ENCODE measurements at regions not wholly inside any gene's neighbourhood (a gene's known extent, or its start where the extent isn't known, plus 50 kb on each side); places are given as distances from the start of the nearest gene placed in this dataset.

DNA sequence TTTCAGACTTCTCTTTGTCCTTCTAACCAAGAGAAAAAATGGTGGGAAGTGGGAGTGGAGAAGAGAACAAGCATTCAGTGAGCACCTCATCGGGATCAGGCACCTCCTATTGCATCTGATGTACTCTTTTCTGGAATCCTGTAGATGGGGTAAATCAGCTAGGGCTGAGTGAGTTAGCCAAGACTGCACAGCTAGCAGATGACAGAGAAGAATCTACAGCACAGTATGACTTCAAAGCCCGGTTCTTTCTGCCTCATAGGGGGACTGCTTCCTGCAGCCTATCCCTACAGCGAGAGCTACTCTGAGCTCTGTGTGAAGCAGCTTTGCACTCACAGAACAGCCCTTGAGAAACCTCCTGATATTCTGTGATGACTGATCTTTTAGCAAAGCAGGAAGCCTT, 275.2 kb upstream of the MEIS2 start:
- no peak overlapping the region for H3K4me3 ChIP-seq (ENCODE audit: low read depth, low read length)
- no peak overlapping the region for H3K27ac ChIP-seq
- no peak for DNase-seq
- TF ChIP-seq, protein P1, sequence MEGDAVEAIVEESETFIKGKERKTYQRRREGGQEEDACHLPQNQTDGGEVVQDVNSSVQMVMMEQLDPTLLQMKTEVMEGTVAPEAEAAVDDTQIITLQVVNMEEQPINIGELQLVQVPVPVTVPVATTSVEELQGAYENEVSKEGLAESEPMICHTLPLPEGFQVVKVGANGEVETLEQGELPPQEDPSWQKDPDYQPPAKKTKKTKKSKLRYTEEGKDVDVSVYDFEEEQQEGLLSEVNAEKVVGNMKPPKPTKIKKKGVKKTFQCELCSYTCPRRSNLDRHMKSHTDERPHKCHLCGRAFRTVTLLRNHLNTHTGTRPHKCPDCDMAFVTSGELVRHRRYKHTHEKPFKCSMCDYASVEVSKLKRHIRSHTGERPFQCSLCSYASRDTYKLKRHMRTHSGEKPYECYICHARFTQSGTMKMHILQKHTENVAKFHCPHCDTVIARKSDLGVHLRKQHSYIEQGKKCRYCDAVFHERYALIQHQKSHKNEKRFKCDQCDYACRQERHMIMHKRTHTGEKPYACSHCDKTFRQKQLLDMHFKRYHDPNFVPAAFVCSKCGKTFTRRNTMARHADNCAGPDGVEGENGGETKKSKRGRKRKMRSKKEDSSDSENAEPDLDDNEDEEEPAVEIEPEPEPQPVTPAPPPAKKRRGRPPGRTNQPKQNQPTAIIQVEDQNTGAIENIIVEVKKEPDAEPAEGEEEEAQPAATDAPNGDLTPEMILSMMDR (IDR thresholded peaks at IDR 0.05; ENCODE audit: low read depth, low read length, missing control alignments), result no peak
- in situ Hi-C loops (cut with HindIII; ENCODE audit: low pct_ligation_motif_present, low sequenced_read_pairs), result no loop called here
- no peaks in the 10 kb centered on the region for H3K27me3 ChIP-seq (replicated peaks)
- no peaks in the 10 kb centered on the region for H3K36me3 ChIP-seq (replicated peaks)

DNA sequence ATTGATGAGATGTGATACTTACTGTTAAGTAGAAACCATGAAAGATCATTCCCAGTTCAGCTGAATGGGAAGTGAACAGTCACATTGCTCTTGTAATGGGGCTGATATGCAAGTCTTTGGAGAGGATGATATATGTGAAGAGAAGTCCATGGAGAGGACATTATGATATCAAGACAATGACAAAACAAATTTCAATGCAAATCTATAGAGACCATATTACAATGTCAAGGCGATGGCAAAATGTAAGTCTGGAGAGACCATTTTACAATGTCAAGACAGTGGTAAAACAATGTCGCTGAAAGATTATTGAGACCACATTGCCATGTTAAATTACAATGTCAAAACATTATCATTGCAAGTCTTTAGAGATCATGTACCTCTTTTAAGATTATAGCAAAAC, 277.1 kb upstream of the MEIS2 start:
- Histone ChIP-seq H3K4me3 (ENCODE audit: low read depth, low read length) (no peak overlapping the region), H3K36me3 (replicated peaks) (no peaks in the 10 kb centered on the region), H3K27ac (no peak overlapping the region), H3K27me3 (replicated peaks) (no peaks in the 10 kb centered on the region)
- no peak for DNase-seq
- TF ChIP-seq, protein P1 (IDR thresholded peaks at IDR 0.05; ENCODE audit: low read depth, low read length, missing control alignments), result no peak
- in situ Hi-C loops (cut with HindIII; ENCODE audit: low pct_ligation_motif_present, low sequenced_read_pairs), result no loop called here

DNA sequence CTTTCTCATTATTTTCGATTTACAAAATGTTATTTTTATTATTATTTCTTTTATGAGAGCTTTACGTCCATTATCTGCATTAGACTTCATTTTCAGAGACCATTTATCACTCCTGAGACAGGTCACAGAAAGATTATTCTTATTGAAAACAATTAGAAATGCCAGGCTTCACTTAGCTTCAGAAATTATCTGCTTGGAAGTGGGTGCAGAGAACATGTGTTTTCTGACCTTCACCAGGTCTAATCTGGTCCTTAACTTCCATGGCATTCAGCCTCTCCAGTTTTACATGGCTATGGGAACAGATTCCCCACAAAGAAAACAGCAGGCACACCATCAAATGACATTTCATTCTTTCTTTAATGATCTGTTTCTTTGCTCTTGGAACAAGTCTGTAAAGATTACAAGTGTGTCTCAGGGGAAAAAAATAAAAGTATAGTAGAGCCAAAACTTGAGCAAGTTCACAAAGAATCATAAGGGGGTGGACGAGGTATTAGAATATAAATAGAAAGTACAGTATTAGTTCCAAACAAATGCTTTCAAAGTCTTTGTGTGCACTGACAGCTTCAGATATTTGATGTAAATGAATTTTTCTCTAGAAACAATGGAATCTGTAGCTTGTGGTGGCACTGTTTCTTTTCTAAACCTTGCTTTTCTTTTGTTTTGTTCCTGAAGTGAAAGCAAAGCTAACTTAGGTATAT, 294.2 kb upstream of the MEIS2 start:
- no peaks in the 10 kb centered on the region for H3K27me3 ChIP-seq (replicated peaks)
- TF ChIP-seq, protein P1 (IDR thresholded peaks at IDR 0.05; ENCODE audit: low read depth, low read length, missing control alignments), result no peak
- H3K36me3 ChIP-seq (replicated peaks), result no peaks in the 10 kb centered on the region
- in situ Hi-C loops (cut with HindIII; ENCODE audit: low pct_ligation_motif_present, low sequenced_read_pairs), result no loop called here
- H3K27ac ChIP-seq, result no peak overlapping the region
- no peak for DNase-seq
- no peak overlapping the region for H3K4me3 ChIP-seq (ENCODE audit: low read depth, low read length)

DNA sequence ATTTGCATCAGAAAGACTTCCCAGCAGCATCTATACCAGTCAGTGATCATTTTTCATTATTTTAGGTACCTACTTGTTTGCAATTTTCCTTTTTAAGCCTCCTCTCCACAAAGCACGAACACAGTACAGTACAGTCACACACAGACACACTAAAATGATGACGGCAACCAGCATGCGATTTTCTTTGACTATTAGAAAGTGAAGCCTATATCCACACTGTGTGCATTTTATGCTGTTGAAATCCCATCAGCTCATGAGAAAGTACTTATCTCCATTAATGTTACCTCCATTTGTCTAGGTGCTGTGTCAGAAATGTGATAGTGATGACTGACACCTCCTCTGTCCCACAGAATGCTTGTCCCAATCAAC, 294.7 kb upstream of the MEIS2 start:
- DNase-seq, result no peak
- Histone ChIP-seq H3K36me3 (replicated peaks) (no peaks in the 10 kb centered on the region), H3K4me3 (ENCODE audit: low read depth, low read length) (no peak overlapping the region), H3K27ac (no peak overlapping the region), H3K27me3 (replicated peaks) (no peaks in the 10 kb centered on the region)
- TF ChIP-seq, protein P1 (IDR thresholded peaks at IDR 0.05; ENCODE audit: low read depth, low read length, missing control alignments), result no peak
- in situ Hi-C loops (cut with HindIII; ENCODE audit: low pct_ligation_motif_present, low sequenced_read_pairs), result no loop called here

DNA sequence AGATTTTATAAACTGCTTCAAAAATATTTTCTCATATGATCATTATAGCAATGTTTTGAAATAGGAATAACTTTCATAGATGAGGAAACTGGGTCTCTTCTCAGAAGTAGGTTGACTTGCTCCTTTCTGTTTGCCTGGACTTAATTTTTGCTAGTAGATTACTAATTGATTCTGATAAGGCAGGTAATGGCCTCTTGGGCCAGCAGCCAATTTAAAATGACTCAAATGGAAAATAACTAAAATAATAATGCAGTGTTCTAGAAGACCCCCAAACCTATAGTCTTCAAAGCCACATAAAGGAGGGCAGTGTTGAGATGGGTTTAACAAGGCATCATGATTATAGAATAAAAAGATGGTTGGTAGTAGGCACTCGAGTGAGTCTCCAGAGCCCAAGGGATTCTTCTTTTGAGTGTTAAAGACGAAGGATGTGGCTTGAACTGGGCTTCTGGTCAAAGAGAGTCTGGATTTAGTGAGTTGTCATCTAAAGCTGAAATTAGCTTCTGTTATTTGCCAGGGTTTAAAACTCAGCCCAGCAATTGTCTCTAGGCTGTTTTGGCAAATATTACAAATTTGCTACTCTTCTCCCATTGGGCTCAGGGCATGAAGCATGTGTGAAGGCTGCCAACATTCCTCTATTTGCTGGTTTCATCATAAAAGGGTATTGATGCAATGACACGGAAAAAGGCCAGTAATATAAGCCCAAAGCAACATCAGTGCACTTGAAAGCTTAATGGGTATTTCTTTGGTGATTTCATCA, 297.1 kb upstream of the MEIS2 start:
- in situ Hi-C loops (cut with HindIII; ENCODE audit: low pct_ligation_motif_present, low sequenced_read_pairs), result no loop called here
- no peak for DNase-seq
- H3K27me3 ChIP-seq (replicated peaks), result no peaks in the 10 kb centered on the region
- TF ChIP-seq, protein P1 (IDR thresholded peaks at IDR 0.05; ENCODE audit: low read depth, low read length, missing control alignments), result no peak
- H3K4me3 ChIP-seq (ENCODE audit: low read depth, low read length), result no peak overlapping the region
- no peaks in the 10 kb centered on the region for H3K36me3 ChIP-seq (replicated peaks)
- H3K27ac ChIP-seq, result no peak overlapping the region

All from brain microvascular endothelial cell (primary cell).